GM23338 (cell line): ENCODE measurements at regions not wholly inside any gene's neighbourhood (a gene's known extent, or its start where the extent isn't known, plus 50 kb on each side); places are given as distances from the start of the nearest gene placed in this dataset.
A peak's percentile ranks its signal among the peaks of the same experiment; 100 is the strongest.

Source experiments
- ATAC-seq: fragments of 200-7000 bp; cut with Tn5 transposase; 3 replicates; pipeline ENCODE4 v1.9.1; 2020
- DNase-seq: peaks from one replicate; pipeline ENCODE4 v3.0.0-alpha.2; 2015; ENCODE audit warnings: low spot score
- H2AFZ ChIP-seq: fragments of 200-600 bp; sonication (generic); 2 replicates; pipeline ENCODE4 v1.8.0; 2016; ENCODE audit warnings: antibody characterized with exemption, mild to moderate bottlenecking, moderate library complexity
- H3F3A ChIP-seq: fragments of 200-600 bp; sonication (generic); replicated peaks from 2 replicates; pipeline ENCODE4 v1.8.0; 2017; ENCODE audit warnings: antibody characterized with exemption, mixed run types, low read depth
- H3K27ac ChIP-seq: fragments of 200-600 bp; sonication (generic); 2 replicates; pipeline ENCODE4 v1.6.1; 2016; ENCODE audit warnings: low read depth
- H3K27me3 ChIP-seq: fragments of 200-600 bp; sonication (generic); 2 replicates; pipeline ENCODE4 v1.8.0; 2016; ENCODE audit warnings: mild to moderate bottlenecking, mixed run types, moderate library complexity; ENCODE audit not compliant: insufficient read depth
- H3K36me3 ChIP-seq: fragments of 200-600 bp; sonication (generic); 2 replicates; pipeline ENCODE4 v1.8.0; 2016; ENCODE audit warnings: mild to moderate bottlenecking; ENCODE audit not compliant: insufficient read depth
- H3K4me1 ChIP-seq: fragments of 200-600 bp; sonication (generic); 2 replicates; pipeline ENCODE4 v1.8.0; 2016; ENCODE audit warnings: mild to moderate bottlenecking, moderate library complexity; ENCODE audit not compliant: insufficient read depth
- H3K4me2 ChIP-seq: fragments of 200-600 bp; sonication (generic); 2 replicates; pipeline ENCODE4 v1.7.1; 2017; ENCODE audit warnings: mixed run types
- H3K4me3 ChIP-seq: fragments of 200-600 bp; sonication (generic); 2 replicates; pipeline ENCODE4 v1.6.1; 2016; ENCODE audit warnings: mixed run types
- H3K79me2 ChIP-seq: fragments of 200-600 bp; sonication (generic); replicated peaks from 2 replicates; pipeline ENCODE4 v1.8.0; 2017; ENCODE audit warnings: mild to moderate bottlenecking; ENCODE audit not compliant: insufficient read depth
- H3K9me2 ChIP-seq: fragments of 200-600 bp; sonication (generic); 2 replicates; pipeline ENCODE4 v1.8.0; 2017; ENCODE audit not compliant: insufficient read depth
- H4K20me1 ChIP-seq: fragments of 200-600 bp; sonication (generic); replicated peaks from 2 replicates; pipeline ENCODE4 v1.8.0; 2017; ENCODE audit warnings: mild to moderate bottlenecking; ENCODE audit not compliant: insufficient read depth
- H3K27ac Mint-ChIP-seq: 2 replicates; pipeline ENCODE4 v1.8.0; 2020; ENCODE audit warnings: inconsistent platforms, mild to moderate bottlenecking, moderate library complexity, mixed read lengths
- H3K27me3 Mint-ChIP-seq: 3 replicates; pipeline ENCODE4 v1.8.0; 2022; ENCODE audit warnings: low read depth, mild to moderate bottlenecking, moderate library complexity, mixed read lengths, inconsistent platforms; ENCODE audit not compliant: insufficient read depth, poor library complexity
- H3K36me3 Mint-ChIP-seq: 3 replicates; pipeline ENCODE4 v1.8.0; 2021; ENCODE audit warnings: low read depth, mild to moderate bottlenecking, inconsistent platforms, moderate library complexity, mixed read lengths
- H3K4me1 Mint-ChIP-seq: 3 replicates; pipeline ENCODE4 v1.8.0; 2020; ENCODE audit warnings: mild to moderate bottlenecking, inconsistent platforms, mixed read lengths
- H3K4me3 Mint-ChIP-seq: 3 replicates; pipeline ENCODE4 v1.8.0; 2021; ENCODE audit warnings: moderate library complexity, mild to moderate bottlenecking, inconsistent platforms, mixed read lengths
- H3K9me3 Mint-ChIP-seq: 3 replicates; pipeline ENCODE4 v1.8.0; 2020; ENCODE audit warnings: moderate library complexity, mild to moderate bottlenecking, inconsistent platforms, mixed read lengths
- EZH2phosphoT487 ChIP-seq: fragments of 200-600 bp; sonication (generic); IDR thresholded peaks from one replicate; pipeline ENCODE4 v1.8.1; 2018; ENCODE audit warnings: antibody characterized with exemption; ENCODE audit not compliant: unreplicated experiment
- JUNB ChIP-seq: IDR thresholded peaks from one replicate; pipeline ENCODE4 v1.6.1; 2016; ENCODE audit warnings: antibody characterized with exemption; ENCODE audit not compliant: unreplicated experiment
- POLR2AphosphoS5 ChIP-seq: IDR thresholded peaks from 2 replicates; pipeline ENCODE4 v1.6.1; 2016; ENCODE audit warnings: antibody characterized with exemption, low read depth
- STAT1 ChIP-seq: IDR thresholded peaks from one replicate; pipeline ENCODE4 v1.6.1; 2016; ENCODE audit warnings: antibody characterized with exemption; ENCODE audit not compliant: unreplicated experiment
- ZNF114 ChIP-seq: fragments of 250-450 bp; sonication (Bioruptor Pico); IDR thresholded peaks from 2 replicates; pipeline ENCODE4 v1.5.0; 2020; ENCODE audit warnings: mild to moderate bottlenecking, moderate library complexity
- ZNF331 ChIP-seq: fragments of 250-450 bp; sonication (Bioruptor Pico); IDR thresholded peaks from 2 replicates; pipeline ENCODE4 v1.5.0; 2020; ENCODE audit warnings: low read depth, mild to moderate bottlenecking, moderate library complexity
- TF ChIP-seq, protein P1 (sequence below): fragments of 250-450 bp; sonication (Bioruptor Pico); IDR thresholded peaks from 2 replicates; pipeline ENCODE4 v1.5.0; 2020; ENCODE audit warnings: mild to moderate bottlenecking, moderate library complexity
- TF ChIP-seq, protein P2 (sequence below), 2 experiments: fragments of 200-600 bp in 1 of 2; sonication (generic) in 1 of 2; conservative IDR thresholded peaks; 2 replicates each; pipeline versions ENCODE4 v1.5.1 to v1.6.1; 2016 to 2017; ENCODE audit warnings: antibody characterized with exemption in 2 of 2, low read depth in 2 of 2, mild to moderate bottlenecking in 2 of 2, moderate library complexity in 1 of 2
- TF ChIP-seq, protein P3 (sequence below): IDR thresholded peaks from one replicate; pipeline ENCODE4 v1.6.1; 2018; ENCODE audit warnings: antibody characterized with exemption; ENCODE audit not compliant: unreplicated experiment

DNA sequence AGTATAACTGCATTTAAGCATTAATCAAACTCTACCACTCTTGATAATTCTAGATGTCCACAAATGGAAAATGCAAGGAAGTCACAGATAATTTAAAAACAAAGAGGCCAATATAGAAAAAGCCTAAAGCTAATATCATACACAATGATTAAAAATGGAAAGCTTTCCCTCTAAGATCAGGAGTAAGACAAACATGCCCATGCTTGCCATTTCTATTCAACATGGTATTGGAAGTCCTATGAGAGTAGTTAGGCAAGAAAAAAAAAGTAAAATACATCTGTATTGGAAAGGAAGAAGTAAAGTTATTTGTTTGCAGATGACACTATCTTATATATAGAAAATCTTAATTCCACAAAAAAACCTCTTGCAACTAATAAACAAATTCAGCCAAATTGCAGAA is 164.6 kb upstream of the FERMT1 start (continued):
- TF ChIP-seq, protein P1, sequence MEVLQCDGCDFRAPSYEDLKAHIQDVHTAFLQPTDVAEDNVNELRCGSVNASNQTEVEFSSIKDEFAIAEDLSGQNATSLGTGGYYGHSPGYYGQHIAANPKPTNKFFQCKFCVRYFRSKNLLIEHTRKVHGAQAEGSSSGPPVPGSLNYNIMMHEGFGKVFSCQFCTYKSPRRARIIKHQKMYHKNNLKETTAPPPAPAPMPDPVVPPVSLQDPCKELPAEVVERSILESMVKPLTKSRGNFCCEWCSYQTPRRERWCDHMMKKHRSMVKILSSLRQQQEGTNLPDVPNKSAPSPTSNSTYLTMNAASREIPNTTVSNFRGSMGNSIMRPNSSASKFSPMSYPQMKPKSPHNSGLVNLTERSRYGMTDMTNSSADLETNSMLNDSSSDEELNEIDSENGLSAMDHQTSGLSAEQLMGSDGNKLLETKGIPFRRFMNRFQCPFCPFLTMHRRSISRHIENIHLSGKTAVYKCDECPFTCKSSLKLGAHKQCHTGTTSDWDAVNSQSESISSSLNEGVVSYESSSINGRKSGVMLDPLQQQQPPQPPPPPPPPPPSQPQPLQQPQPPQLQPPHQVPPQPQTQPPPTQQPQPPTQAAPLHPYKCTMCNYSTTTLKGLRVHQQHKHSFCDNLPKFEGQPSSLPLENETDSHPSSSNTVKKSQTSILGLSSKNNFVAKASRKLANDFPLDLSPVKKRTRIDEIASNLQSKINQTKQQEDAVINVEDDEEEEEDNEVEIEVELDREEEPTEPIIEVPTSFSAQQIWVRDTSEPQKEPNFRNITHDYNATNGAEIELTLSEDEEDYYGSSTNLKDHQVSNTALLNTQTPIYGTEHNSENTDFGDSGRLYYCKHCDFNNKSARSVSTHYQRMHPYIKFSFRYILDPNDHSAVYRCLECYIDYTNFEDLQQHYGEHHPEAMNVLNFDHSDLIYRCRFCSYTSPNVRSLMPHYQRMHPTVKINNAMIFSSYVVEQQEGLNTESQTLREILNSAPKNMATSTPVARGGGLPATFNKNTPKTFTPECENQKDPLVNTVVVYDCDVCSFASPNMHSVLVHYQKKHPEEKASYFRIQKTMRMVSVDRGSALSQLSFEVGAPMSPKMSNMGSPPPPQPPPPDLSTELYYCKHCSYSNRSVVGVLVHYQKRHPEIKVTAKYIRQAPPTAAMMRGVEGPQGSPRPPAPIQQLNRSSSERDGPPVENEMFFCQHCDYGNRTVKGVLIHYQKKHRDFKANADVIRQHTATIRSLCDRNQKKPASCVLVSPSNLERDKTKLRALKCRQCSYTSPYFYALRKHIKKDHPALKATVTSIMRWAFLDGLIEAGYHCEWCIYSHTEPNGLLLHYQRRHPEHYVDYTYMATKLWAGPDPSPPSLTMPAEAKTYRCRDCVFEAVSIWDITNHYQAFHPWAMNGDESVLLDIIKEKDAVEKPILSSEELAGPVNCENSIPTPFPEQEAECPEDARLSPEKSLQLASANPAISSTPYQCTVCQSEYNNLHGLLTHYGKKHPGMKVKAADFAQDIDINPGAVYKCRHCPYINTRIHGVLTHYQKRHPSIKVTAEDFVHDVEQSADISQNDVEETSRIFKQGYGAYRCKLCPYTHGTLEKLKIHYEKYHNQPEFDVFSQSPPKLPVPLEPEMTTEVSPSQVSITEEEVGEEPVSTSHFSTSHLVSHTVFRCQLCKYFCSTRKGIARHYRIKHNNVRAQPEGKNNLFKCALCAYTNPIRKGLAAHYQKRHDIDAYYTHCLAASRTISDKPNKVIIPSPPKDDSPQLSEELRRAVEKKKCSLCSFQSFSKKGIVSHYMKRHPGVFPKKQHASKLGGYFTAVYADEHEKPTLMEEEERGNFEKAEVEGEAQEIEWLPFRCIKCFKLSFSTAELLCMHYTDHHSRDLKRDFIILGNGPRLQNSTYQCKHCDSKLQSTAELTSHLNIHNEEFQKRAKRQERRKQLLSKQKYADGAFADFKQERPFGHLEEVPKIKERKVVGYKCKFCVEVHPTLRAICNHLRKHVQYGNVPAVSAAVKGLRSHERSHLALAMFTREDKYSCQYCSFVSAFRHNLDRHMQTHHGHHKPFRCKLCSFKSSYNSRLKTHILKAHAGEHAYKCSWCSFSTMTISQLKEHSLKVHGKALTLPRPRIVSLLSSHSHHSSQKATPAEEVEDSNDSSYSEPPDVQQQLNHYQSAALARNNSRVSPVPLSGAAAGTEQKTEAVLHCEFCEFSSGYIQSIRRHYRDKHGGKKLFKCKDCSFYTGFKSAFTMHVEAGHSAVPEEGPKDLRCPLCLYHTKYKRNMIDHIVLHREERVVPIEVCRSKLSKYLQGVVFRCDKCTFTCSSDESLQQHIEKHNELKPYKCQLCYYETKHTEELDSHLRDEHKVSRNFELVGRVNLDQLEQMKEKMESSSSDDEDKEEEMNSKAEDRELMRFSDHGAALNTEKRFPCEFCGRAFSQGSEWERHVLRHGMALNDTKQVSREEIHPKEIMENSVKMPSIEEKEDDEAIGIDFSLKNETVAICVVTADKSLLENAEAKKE (CRISPR knock-in tag), result no peak
- TF ChIP-seq ZNF331 (CRISPR knock-in tag) (no peak), EZH2phosphoT487 (no peak), POLR2AphosphoS5 (no peak)
- TF ChIP-seq, protein P2, sequence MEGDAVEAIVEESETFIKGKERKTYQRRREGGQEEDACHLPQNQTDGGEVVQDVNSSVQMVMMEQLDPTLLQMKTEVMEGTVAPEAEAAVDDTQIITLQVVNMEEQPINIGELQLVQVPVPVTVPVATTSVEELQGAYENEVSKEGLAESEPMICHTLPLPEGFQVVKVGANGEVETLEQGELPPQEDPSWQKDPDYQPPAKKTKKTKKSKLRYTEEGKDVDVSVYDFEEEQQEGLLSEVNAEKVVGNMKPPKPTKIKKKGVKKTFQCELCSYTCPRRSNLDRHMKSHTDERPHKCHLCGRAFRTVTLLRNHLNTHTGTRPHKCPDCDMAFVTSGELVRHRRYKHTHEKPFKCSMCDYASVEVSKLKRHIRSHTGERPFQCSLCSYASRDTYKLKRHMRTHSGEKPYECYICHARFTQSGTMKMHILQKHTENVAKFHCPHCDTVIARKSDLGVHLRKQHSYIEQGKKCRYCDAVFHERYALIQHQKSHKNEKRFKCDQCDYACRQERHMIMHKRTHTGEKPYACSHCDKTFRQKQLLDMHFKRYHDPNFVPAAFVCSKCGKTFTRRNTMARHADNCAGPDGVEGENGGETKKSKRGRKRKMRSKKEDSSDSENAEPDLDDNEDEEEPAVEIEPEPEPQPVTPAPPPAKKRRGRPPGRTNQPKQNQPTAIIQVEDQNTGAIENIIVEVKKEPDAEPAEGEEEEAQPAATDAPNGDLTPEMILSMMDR (conservative IDR thresholded peaks at IDR 0.05; ENCODE audit: low read depth in 2 of 2), result no peak

DNA sequence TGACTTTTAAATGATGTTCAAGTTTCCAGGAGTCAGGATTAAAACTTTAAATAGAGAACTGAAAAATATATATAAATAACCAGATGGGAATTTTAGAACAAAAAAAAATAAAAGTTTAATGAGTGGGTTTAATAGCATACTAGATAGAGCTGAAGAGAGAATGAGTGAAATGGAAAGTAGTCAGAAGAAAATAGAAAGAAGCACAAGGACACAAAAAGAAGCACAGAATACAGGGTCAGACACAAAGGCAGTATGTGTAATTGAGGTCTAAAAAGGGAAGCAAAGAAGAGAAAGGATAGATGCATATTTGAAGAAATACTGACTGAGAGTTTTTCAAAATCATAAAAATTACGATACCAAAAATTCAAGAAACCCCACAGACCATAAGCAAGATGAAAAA is 159.8 kb upstream of the FERMT1 start:
- H3K27me3 ChIP-seq, result no peaks in the 10 kb centered on the region
- Mint-ChIP-seq H3K27me3 (peaks cover 2% of the 10 kb centered on the region), H3K4me3 (no peak overlapping the region), H3K9me3 (peaks cover 35% of the 10 kb centered on the region), H3K36me3 (peaks cover 8% of the 10 kb centered on the region), H3K27ac (no peak overlapping the region), H3K4me1 (no peaks in the 10 kb centered on the region)
- TF ChIP-seq ZNF331 (CRISPR knock-in tag) (no peak), JUNB (no peak), STAT1 (no peak), ZNF114 (no peak), POLR2AphosphoS5 (no peak), EZH2phosphoT487 (no peak)
- TF ChIP-seq, protein P3, sequence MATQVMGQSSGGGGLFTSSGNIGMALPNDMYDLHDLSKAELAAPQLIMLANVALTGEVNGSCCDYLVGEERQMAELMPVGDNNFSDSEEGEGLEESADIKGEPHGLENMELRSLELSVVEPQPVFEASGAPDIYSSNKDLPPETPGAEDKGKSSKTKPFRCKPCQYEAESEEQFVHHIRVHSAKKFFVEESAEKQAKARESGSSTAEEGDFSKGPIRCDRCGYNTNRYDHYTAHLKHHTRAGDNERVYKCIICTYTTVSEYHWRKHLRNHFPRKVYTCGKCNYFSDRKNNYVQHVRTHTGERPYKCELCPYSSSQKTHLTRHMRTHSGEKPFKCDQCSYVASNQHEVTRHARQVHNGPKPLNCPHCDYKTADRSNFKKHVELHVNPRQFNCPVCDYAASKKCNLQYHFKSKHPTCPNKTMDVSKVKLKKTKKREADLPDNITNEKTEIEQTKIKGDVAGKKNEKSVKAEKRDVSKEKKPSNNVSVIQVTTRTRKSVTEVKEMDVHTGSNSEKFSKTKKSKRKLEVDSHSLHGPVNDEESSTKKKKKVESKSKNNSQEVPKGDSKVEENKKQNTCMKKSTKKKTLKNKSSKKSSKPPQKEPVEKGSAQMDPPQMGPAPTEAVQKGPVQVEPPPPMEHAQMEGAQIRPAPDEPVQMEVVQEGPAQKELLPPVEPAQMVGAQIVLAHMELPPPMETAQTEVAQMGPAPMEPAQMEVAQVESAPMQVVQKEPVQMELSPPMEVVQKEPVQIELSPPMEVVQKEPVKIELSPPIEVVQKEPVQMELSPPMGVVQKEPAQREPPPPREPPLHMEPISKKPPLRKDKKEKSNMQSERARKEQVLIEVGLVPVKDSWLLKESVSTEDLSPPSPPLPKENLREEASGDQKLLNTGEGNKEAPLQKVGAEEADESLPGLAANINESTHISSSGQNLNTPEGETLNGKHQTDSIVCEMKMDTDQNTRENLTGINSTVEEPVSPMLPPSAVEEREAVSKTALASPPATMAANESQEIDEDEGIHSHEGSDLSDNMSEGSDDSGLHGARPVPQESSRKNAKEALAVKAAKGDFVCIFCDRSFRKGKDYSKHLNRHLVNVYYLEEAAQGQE, result no peak
- H3K9me2 ChIP-seq, result no peaks in the 10 kb centered on the region
- H3K36me3 ChIP-seq, result peaks cover 5% of the 10 kb centered on the region; the same call in 1 of the 2 replicates
- H3K4me2 ChIP-seq, result no peak overlapping the region
- H4K20me1 ChIP-seq, result no peaks in the 10 kb centered on the region
- no peak overlapping the region for H3K4me3 ChIP-seq
- DNase-seq, result peak; percentile 18
- no peaks in the 10 kb centered on the region for H3K4me1 ChIP-seq
- ATAC-seq, result no peak
- H3K27ac ChIP-seq, result no peak overlapping the region
- no peaks in the 10 kb centered on the region for H3F3A ChIP-seq
- no peaks in the 10 kb centered on the region for H3K79me2 ChIP-seq
- no peak overlapping the region for H2AFZ ChIP-seq
